GM23338 (cell line): ENCODE measurements at regions not wholly inside any gene's neighbourhood (a gene's known extent, or its start where the extent isn't known, plus 50 kb on each side); places are given as distances from the start of the nearest gene placed in this dataset.

ENCODE experiments used
- ATAC-seq: fragments of 200-7000 bp; cut with Tn5 transposase; 3 replicates; pipeline ENCODE4 v1.9.1; 2020
- DNase-seq: peaks from one replicate; pipeline ENCODE4 v3.0.0-alpha.2; 2015; ENCODE audit warnings: low spot score
- H2AFZ ChIP-seq: fragments of 200-600 bp; sonication (generic); 2 replicates; pipeline ENCODE4 v1.8.0; 2016; ENCODE audit warnings: antibody characterized with exemption, mild to moderate bottlenecking, moderate library complexity
- H3F3A ChIP-seq: fragments of 200-600 bp; sonication (generic); replicated peaks from 2 replicates; pipeline ENCODE4 v1.8.0; 2017; ENCODE audit warnings: antibody characterized with exemption, mixed run types, low read depth
- H3K27ac ChIP-seq: fragments of 200-600 bp; sonication (generic); 2 replicates; pipeline ENCODE4 v1.6.1; 2016; ENCODE audit warnings: low read depth
- H3K27me3 ChIP-seq: fragments of 200-600 bp; sonication (generic); 2 replicates; pipeline ENCODE4 v1.8.0; 2016; ENCODE audit warnings: mild to moderate bottlenecking, mixed run types, moderate library complexity; ENCODE audit not compliant: insufficient read depth
- H3K36me3 ChIP-seq: fragments of 200-600 bp; sonication (generic); 2 replicates; pipeline ENCODE4 v1.8.0; 2016; ENCODE audit warnings: mild to moderate bottlenecking; ENCODE audit not compliant: insufficient read depth
- H3K4me1 ChIP-seq: fragments of 200-600 bp; sonication (generic); 2 replicates; pipeline ENCODE4 v1.8.0; 2016; ENCODE audit warnings: mild to moderate bottlenecking, moderate library complexity; ENCODE audit not compliant: insufficient read depth
- H3K4me2 ChIP-seq: fragments of 200-600 bp; sonication (generic); 2 replicates; pipeline ENCODE4 v1.7.1; 2017; ENCODE audit warnings: mixed run types
- H3K4me3 ChIP-seq: fragments of 200-600 bp; sonication (generic); 2 replicates; pipeline ENCODE4 v1.6.1; 2016; ENCODE audit warnings: mixed run types
- H3K79me2 ChIP-seq: fragments of 200-600 bp; sonication (generic); replicated peaks from 2 replicates; pipeline ENCODE4 v1.8.0; 2017; ENCODE audit warnings: mild to moderate bottlenecking; ENCODE audit not compliant: insufficient read depth
- H3K9me2 ChIP-seq: fragments of 200-600 bp; sonication (generic); 2 replicates; pipeline ENCODE4 v1.8.0; 2017; ENCODE audit not compliant: insufficient read depth
- H4K20me1 ChIP-seq: fragments of 200-600 bp; sonication (generic); replicated peaks from 2 replicates; pipeline ENCODE4 v1.8.0; 2017; ENCODE audit warnings: mild to moderate bottlenecking; ENCODE audit not compliant: insufficient read depth
- H3K27ac Mint-ChIP-seq: 2 replicates; pipeline ENCODE4 v1.8.0; 2020; ENCODE audit warnings: inconsistent platforms, mild to moderate bottlenecking, moderate library complexity, mixed read lengths
- H3K27me3 Mint-ChIP-seq: 3 replicates; pipeline ENCODE4 v1.8.0; 2022; ENCODE audit warnings: low read depth, mild to moderate bottlenecking, moderate library complexity, mixed read lengths, inconsistent platforms; ENCODE audit not compliant: insufficient read depth, poor library complexity
- H3K36me3 Mint-ChIP-seq: 3 replicates; pipeline ENCODE4 v1.8.0; 2021; ENCODE audit warnings: low read depth, mild to moderate bottlenecking, inconsistent platforms, moderate library complexity, mixed read lengths
- H3K4me1 Mint-ChIP-seq: 3 replicates; pipeline ENCODE4 v1.8.0; 2020; ENCODE audit warnings: mild to moderate bottlenecking, inconsistent platforms, mixed read lengths
- H3K4me3 Mint-ChIP-seq: 3 replicates; pipeline ENCODE4 v1.8.0; 2021; ENCODE audit warnings: moderate library complexity, mild to moderate bottlenecking, inconsistent platforms, mixed read lengths
- H3K9me3 Mint-ChIP-seq: 3 replicates; pipeline ENCODE4 v1.8.0; 2020; ENCODE audit warnings: moderate library complexity, mild to moderate bottlenecking, inconsistent platforms, mixed read lengths
- CREB1 ChIP-seq: fragments of 250-450 bp; sonication (Bioruptor Pico); IDR thresholded peaks from 2 replicates; pipeline ENCODE4 v1.5.0; 2020; ENCODE audit warnings: low read depth, mild to moderate bottlenecking, moderate library complexity
- CTCF ChIP-seq, 2 experiments: fragments of 200-600 bp in 1 of 2; sonication (generic) in 1 of 2; conservative IDR thresholded peaks; 2 replicates each; pipeline versions ENCODE4 v1.5.1 to v1.6.1; 2016 to 2017; ENCODE audit warnings: antibody characterized with exemption in 2 of 2, low read depth in 2 of 2, mild to moderate bottlenecking in 2 of 2, moderate library complexity in 1 of 2
- EZH2 ChIP-seq: fragments of 200-600 bp; sonication (generic); IDR thresholded peaks from one replicate; pipeline ENCODE4 v1.8.0; 2017; ENCODE audit warnings: antibody characterized with exemption, mild to moderate bottlenecking, low read depth; ENCODE audit not compliant: unreplicated experiment
- EZH2phosphoT487 ChIP-seq: fragments of 200-600 bp; sonication (generic); IDR thresholded peaks from one replicate; pipeline ENCODE4 v1.8.1; 2018; ENCODE audit warnings: antibody characterized with exemption; ENCODE audit not compliant: unreplicated experiment
- JUNB ChIP-seq: IDR thresholded peaks from one replicate; pipeline ENCODE4 v1.6.1; 2016; ENCODE audit warnings: antibody characterized with exemption; ENCODE audit not compliant: unreplicated experiment
- NANOG ChIP-seq: IDR thresholded peaks from 2 replicates; pipeline ENCODE4 v1.6.1; 2016; ENCODE audit warnings: antibody characterized with exemption, borderline replicate concordance
- POLR2AphosphoS5 ChIP-seq: IDR thresholded peaks from 2 replicates; pipeline ENCODE4 v1.6.1; 2016; ENCODE audit warnings: antibody characterized with exemption, low read depth
- STAT1 ChIP-seq: IDR thresholded peaks from one replicate; pipeline ENCODE4 v1.6.1; 2016; ENCODE audit warnings: antibody characterized with exemption; ENCODE audit not compliant: unreplicated experiment
- ZNF114 ChIP-seq: fragments of 250-450 bp; sonication (Bioruptor Pico); IDR thresholded peaks from 2 replicates; pipeline ENCODE4 v1.5.0; 2020; ENCODE audit warnings: mild to moderate bottlenecking, moderate library complexity
- ZNF331 ChIP-seq: fragments of 250-450 bp; sonication (Bioruptor Pico); IDR thresholded peaks from 2 replicates; pipeline ENCODE4 v1.5.0; 2020; ENCODE audit warnings: low read depth, mild to moderate bottlenecking, moderate library complexity
- ZNF462 ChIP-seq: fragments of 250-450 bp; sonication (Bioruptor Pico); IDR thresholded peaks from 2 replicates; pipeline ENCODE4 v1.5.0; 2020; ENCODE audit warnings: mild to moderate bottlenecking, moderate library complexity
- TF ChIP-seq, protein P1 (sequence below): IDR thresholded peaks from one replicate; pipeline ENCODE4 v1.6.1; 2018; ENCODE audit warnings: antibody characterized with exemption; ENCODE audit not compliant: unreplicated experiment

DNA sequence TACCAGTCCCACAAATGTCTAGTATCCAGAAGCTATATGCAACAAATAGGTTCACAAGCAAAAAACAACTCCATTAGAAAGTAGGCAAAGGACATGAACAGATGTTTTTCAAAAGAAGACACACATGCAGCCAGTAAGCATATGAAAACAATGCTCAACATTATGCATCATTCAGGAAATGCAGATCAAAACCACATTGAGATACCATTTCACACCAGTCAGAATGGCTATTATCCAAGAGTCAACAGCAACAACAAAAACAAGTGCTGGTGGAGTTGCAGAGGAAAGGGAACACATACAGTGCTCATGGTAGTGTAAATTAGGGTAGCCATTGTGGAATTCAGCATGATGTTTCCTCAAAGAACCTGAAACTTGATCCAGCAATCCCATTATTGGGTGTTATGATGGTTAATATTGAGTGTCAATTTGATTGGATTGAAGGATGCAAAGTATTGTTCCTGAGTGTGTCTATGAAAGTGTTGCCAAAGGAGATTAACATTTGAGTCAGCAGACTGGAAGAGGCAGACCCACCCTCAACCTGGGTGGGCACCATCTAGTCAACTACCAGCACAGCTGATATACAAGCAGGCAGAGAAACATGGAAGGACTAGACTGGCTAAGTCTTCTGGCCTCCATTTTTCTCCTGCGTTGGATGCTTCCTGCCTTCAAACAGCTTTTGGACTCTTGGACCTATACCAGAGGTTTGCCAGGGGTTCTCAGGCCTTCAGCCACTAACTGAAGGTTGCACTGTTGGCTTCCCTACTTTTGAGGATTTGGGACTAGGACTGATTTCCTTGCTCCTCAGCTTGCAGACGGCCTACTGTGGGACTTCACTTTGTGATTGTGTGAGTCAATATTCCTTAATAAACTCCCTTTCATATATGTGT, 218.4 kb upstream of the SEMA3D start:
- H3K27me3 ChIP-seq: no peaks in the 10 kb centered on the region
- peaks cover 4% of the 10 kb centered on the region; the same call in 1 of the 3 replicates for H3K4me1 Mint-ChIP-seq
- TF ChIP-seq, protein P1, sequence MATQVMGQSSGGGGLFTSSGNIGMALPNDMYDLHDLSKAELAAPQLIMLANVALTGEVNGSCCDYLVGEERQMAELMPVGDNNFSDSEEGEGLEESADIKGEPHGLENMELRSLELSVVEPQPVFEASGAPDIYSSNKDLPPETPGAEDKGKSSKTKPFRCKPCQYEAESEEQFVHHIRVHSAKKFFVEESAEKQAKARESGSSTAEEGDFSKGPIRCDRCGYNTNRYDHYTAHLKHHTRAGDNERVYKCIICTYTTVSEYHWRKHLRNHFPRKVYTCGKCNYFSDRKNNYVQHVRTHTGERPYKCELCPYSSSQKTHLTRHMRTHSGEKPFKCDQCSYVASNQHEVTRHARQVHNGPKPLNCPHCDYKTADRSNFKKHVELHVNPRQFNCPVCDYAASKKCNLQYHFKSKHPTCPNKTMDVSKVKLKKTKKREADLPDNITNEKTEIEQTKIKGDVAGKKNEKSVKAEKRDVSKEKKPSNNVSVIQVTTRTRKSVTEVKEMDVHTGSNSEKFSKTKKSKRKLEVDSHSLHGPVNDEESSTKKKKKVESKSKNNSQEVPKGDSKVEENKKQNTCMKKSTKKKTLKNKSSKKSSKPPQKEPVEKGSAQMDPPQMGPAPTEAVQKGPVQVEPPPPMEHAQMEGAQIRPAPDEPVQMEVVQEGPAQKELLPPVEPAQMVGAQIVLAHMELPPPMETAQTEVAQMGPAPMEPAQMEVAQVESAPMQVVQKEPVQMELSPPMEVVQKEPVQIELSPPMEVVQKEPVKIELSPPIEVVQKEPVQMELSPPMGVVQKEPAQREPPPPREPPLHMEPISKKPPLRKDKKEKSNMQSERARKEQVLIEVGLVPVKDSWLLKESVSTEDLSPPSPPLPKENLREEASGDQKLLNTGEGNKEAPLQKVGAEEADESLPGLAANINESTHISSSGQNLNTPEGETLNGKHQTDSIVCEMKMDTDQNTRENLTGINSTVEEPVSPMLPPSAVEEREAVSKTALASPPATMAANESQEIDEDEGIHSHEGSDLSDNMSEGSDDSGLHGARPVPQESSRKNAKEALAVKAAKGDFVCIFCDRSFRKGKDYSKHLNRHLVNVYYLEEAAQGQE: no peak
- TF ChIP-seq EZH2phosphoT487 (no peak), ZNF114 (CRISPR knock-in tag) (no peak), JUNB (no peak), CREB1 (CRISPR knock-in tag) (no peak), CTCF (conservative IDR thresholded peaks at IDR 0.05; ENCODE audit: low read depth in 2 of 2) (no peak), EZH2 (no peak), POLR2AphosphoS5 (no peak), ZNF462 (no peak), NANOG (no peak), ZNF331 (CRISPR knock-in tag) (no peak), STAT1 (no peak)
- H3K4me1 ChIP-seq: no peaks in the 10 kb centered on the region
- H3K79me2 ChIP-seq: no peaks in the 10 kb centered on the region
- DNase-seq (no peak), ATAC-seq (no peak)
- no peak overlapping the region for H3K4me2 ChIP-seq
- no peaks in the 10 kb centered on the region for H3K36me3 ChIP-seq
- no peaks in the 10 kb centered on the region for H3K27me3 Mint-ChIP-seq
- no peak overlapping the region for H3K4me3 Mint-ChIP-seq
- no peak overlapping the region for H3K27ac ChIP-seq
- H3K9me3 Mint-ChIP-seq: no peaks in the 10 kb centered on the region
- H3K36me3 Mint-ChIP-seq: no peaks in the 10 kb centered on the region
- no peaks in the 10 kb centered on the region for H3K9me2 ChIP-seq
- 0 out of 2 replicates have a peak overlapping the region, but pooled peaks have one; percentile 23 for H2AFZ ChIP-seq
- no peak overlapping the region; the same call in 1 of the 2 replicates for H3K27ac Mint-ChIP-seq
- H4K20me1 ChIP-seq: no peaks in the 10 kb centered on the region
- no peaks in the 10 kb centered on the region for H3F3A ChIP-seq
- H3K4me3 ChIP-seq: no peak overlapping the region
